ENCODE measurements at regions not wholly inside any gene's neighbourhood (a gene's known extent, or its start where the extent isn't known, plus 50 kb on each side); places are given as distances from the start of the nearest gene placed in this dataset.

- no peak for ATAC-seq
- Histone ChIP-seq H3K9me3 (ENCODE audit: control insufficient read depth, insufficient read depth, low read depth, low read length) (no peaks in the 10 kb centered on the region), H3K36me3 (ENCODE audit: control insufficient read depth, insufficient read depth, low read length) (no peaks in the 10 kb centered on the region), H3K4me1 (ENCODE audit: control insufficient read depth, insufficient read depth, low read length) (no peaks in the 10 kb centered on the region), H3K27ac (ENCODE audit: low read length) (no peak overlapping the region), H3K4me3 (ENCODE audit: low read depth in 2 of 2, low read length in 2 of 2) (no peak overlapping the region), H3K27me3 (ENCODE audit: control insufficient read depth, insufficient read depth, low read length) (no peaks in the 10 kb centered on the region)
- ChIA-PET POLR2A (no interaction called here), CTCF (no interaction called here)
- in situ Hi-C loops (cut with HindIII; ENCODE audit: low pct_unique_long_range_greater_than_20kb, low sequenced_read_pairs): no loop called here
- intact Hi-C loops (cut with micrococcal nuclease; ENCODE audit: unreplicated experiment): no loop called here
- no TSS peak for BruUV-seq (replicated peaks)
- DNase-seq (ENCODE audit: low read depth, low spot score): no peak
- TF ChIP-seq REST (IDR thresholded peaks at IDR 0.05; ENCODE audit: insufficient read depth in 1 of 2, low read depth in 2 of 2, low read length in 1 of 2) (no peak), POLR2AphosphoS5 (IDR thresholded peaks at IDR 0.05; ENCODE audit: low read depth, low read length) (no peak), SIN3A (IDR thresholded peaks at IDR 0.05; ENCODE audit: borderline replicate concordance, insufficient read depth, low read depth, low read length) (no peak), TCF7L2 (IDR thresholded peaks at IDR 0.05; ENCODE audit: low read depth, low read length) (no peak)
- TF ChIP-seq, protein P1, sequence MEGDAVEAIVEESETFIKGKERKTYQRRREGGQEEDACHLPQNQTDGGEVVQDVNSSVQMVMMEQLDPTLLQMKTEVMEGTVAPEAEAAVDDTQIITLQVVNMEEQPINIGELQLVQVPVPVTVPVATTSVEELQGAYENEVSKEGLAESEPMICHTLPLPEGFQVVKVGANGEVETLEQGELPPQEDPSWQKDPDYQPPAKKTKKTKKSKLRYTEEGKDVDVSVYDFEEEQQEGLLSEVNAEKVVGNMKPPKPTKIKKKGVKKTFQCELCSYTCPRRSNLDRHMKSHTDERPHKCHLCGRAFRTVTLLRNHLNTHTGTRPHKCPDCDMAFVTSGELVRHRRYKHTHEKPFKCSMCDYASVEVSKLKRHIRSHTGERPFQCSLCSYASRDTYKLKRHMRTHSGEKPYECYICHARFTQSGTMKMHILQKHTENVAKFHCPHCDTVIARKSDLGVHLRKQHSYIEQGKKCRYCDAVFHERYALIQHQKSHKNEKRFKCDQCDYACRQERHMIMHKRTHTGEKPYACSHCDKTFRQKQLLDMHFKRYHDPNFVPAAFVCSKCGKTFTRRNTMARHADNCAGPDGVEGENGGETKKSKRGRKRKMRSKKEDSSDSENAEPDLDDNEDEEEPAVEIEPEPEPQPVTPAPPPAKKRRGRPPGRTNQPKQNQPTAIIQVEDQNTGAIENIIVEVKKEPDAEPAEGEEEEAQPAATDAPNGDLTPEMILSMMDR (IDR thresholded peaks at IDR 0.05): peak; percentile 51; the same call in 1 of the 2 replicates
Observed at GRCh38 chr4:64584981-64585557, 175.8 kb upstream of the TECRL start.

GRCh38 chr4:64584125-64584524, 174.9 kb upstream of the TECRL start:
- DNase-seq (ENCODE audit: low read depth, low spot score): no peak
- Histone ChIP-seq H3K27ac (ENCODE audit: low read length) (no peak overlapping the region), H3K4me3 (ENCODE audit: low read depth in 2 of 2, low read length in 2 of 2) (no peak overlapping the region), H3K9me3 (ENCODE audit: control insufficient read depth, insufficient read depth, low read depth, low read length) (no peaks in the 10 kb centered on the region), H3K27me3 (ENCODE audit: control insufficient read depth, insufficient read depth, low read length) (no peaks in the 10 kb centered on the region), H3K36me3 (ENCODE audit: control insufficient read depth, insufficient read depth, low read length) (no peaks in the 10 kb centered on the region), H3K4me1 (ENCODE audit: control insufficient read depth, insufficient read depth, low read length) (no peaks in the 10 kb centered on the region)
- in situ Hi-C loops (cut with HindIII; ENCODE audit: low pct_unique_long_range_greater_than_20kb, low sequenced_read_pairs): no loop called here
- ChIA-PET POLR2A (no interaction called here), CTCF (no interaction called here)
- intact Hi-C loops (cut with micrococcal nuclease; ENCODE audit: unreplicated experiment): no loop called here
- no peak for ATAC-seq
- no TSS peak for BruUV-seq (replicated peaks)
- TF ChIP-seq SIN3A (IDR thresholded peaks at IDR 0.05; ENCODE audit: borderline replicate concordance, insufficient read depth, low read depth, low read length) (no peak), POLR2AphosphoS5 (IDR thresholded peaks at IDR 0.05; ENCODE audit: low read depth, low read length) (no peak), REST (IDR thresholded peaks at IDR 0.05; ENCODE audit: insufficient read depth in 1 of 2, low read depth in 2 of 2, low read length in 1 of 2) (no peak), TCF7L2 (IDR thresholded peaks at IDR 0.05; ENCODE audit: low read depth, low read length) (no peak)
- TF ChIP-seq, protein P1 (IDR thresholded peaks at IDR 0.05): no peak

Data from Panc1 (cell line).